Thyroid gland (tissue), 4 donors: ENCODE measurements at regions not wholly inside any gene's neighbourhood (a gene's known extent, or its start where the extent isn't known, plus 50 kb on each side); places are given as distances from the start of the nearest gene placed in this dataset.

ENCODE experiments used
- POLR2A ChIP-seq, 2 donors: fragments of 450-650 bp; IDR thresholded peaks; one replicate each; pipeline ENCODE4 v1.6.1; 2017; ENCODE audit warnings: antibody characterized with exemption in 2 of 2, mild to moderate bottlenecking in 2 of 2, moderate library complexity in 1 of 2
- TF ChIP-seq, protein P1 (sequence below), 6 experiments: fragments of 200-600 bp in 3 of 6; fragments of 450-650 bp in 3 of 6; sonication (generic) in 3 of 6; IDR thresholded peaks; one replicate each; pipeline ENCODE4 v1.5.1; 2016 to 2019; ENCODE audit warnings: antibody characterized with exemption in 6 of 6, mild to moderate bottlenecking in 2 of 6, inconsistent platforms in 1 of 6, moderate library complexity in 1 of 6

DNA sequence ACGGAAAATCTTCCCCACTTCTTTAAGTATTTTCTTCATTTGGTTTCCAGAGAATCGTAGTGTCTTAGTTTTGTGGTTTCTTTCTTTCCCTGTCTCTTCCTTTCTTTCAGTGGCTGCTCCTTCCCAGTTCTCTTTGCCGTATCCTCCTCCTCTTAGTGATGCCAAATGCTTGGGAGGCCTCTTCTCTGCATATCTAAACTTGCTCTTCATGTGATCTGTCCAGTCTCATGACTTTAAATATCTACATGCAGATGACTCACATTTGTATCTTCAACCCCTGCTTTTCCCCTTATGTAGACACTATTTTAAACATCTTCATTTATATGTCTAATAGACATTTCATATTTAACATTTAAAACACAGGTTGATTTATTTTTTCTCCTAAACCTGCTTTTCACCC lies 149.2 kb downstream of the PTCSC3 start:
- TF ChIP-seq, protein P1, sequence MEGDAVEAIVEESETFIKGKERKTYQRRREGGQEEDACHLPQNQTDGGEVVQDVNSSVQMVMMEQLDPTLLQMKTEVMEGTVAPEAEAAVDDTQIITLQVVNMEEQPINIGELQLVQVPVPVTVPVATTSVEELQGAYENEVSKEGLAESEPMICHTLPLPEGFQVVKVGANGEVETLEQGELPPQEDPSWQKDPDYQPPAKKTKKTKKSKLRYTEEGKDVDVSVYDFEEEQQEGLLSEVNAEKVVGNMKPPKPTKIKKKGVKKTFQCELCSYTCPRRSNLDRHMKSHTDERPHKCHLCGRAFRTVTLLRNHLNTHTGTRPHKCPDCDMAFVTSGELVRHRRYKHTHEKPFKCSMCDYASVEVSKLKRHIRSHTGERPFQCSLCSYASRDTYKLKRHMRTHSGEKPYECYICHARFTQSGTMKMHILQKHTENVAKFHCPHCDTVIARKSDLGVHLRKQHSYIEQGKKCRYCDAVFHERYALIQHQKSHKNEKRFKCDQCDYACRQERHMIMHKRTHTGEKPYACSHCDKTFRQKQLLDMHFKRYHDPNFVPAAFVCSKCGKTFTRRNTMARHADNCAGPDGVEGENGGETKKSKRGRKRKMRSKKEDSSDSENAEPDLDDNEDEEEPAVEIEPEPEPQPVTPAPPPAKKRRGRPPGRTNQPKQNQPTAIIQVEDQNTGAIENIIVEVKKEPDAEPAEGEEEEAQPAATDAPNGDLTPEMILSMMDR (IDR thresholded peaks at IDR 0.05), result no peak
- no peak for TF ChIP-seq POLR2A (IDR thresholded peaks at IDR 0.05)
